Ishikawa (cell line): ENCODE measurements at regions not wholly inside any gene's neighbourhood (a gene's known extent, or its start where the extent isn't known, plus 50 kb on each side); places are given as distances from the start of the nearest gene placed in this dataset.
A peak's percentile ranks its signal among the peaks of the same experiment; 100 is the strongest.

Source experiments
- CEBPB ChIP-seq: IDR thresholded peaks from 2 replicates; pipeline ENCODE4 v1.6.1; 2012
- CREB1 ChIP-seq: IDR thresholded peaks from 2 replicates; pipeline ENCODE4 v1.6.1; 2012; ENCODE audit warnings: low read depth
- EGR1 ChIP-seq: IDR thresholded peaks from 2 replicates; pipeline ENCODE4 v1.6.1; 2012
- EP300 ChIP-seq: IDR thresholded peaks from 2 replicates; pipeline ENCODE4 v1.6.1; 2012; ENCODE audit warnings: borderline replicate concordance
- FOXM1 ChIP-seq: IDR thresholded peaks from 2 replicates; pipeline ENCODE4 v1.6.1; 2012; ENCODE audit warnings: low read depth, borderline replicate concordance
- NFIC ChIP-seq: IDR thresholded peaks from 2 replicates; pipeline ENCODE4 v1.6.1; 2012
- RAD21 ChIP-seq: IDR thresholded peaks from 2 replicates; pipeline ENCODE4 v1.6.1; 2012; ENCODE audit warnings: low read depth
- REST ChIP-seq: IDR thresholded peaks from 2 replicates; pipeline ENCODE4 v1.6.1; 2012; ENCODE audit warnings: low read depth, mild to moderate bottlenecking
- TAF1 ChIP-seq: IDR thresholded peaks from 2 replicates; pipeline ENCODE4 v1.6.1; 2012; ENCODE audit warnings: low read depth, mild to moderate bottlenecking
- TCF12 ChIP-seq: IDR thresholded peaks from 2 replicates; pipeline ENCODE4 v1.6.1; 2012; ENCODE audit warnings: low read depth
- TEAD4 ChIP-seq: IDR thresholded peaks from 2 replicates; pipeline ENCODE4 v1.6.1; 2012
- USF1 ChIP-seq: IDR thresholded peaks from 2 replicates; pipeline ENCODE4 v1.6.1; 2012
- YY1 ChIP-seq: IDR thresholded peaks from 2 replicates; pipeline ENCODE4 v1.6.1; 2012; ENCODE audit warnings: low read depth
- ZBTB7A ChIP-seq: IDR thresholded peaks from 2 replicates; pipeline ENCODE4 v1.6.1; 2012; ENCODE audit warnings: low read depth
- TF ChIP-seq, protein P1 (sequence below): IDR thresholded peaks from 2 replicates; pipeline ENCODE4 v1.6.1; 2012

DNA sequence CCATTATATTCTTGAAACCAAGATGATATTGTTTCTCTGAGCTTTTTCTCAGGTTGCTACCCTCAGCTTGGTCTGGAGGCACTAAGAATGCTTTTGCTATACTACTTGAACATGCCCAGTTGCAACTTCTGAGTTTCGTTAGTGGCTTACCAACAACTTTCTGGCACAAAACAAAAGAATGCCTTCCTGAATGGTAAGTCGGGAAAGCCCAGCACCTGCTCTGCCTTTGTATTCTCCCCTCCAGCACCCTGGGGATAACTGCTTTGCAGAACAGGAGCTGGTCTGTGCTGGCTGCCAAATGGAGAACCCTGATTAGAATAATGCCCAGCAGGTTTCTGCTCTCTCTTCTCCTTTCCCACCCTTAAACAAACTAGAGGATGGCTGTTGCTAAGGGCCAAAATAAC, 149.3 kb downstream of the TGFB2 start:
- TF ChIP-seq TCF12: peak; percentile 56; the same call in 1 of the 2 replicates
- TF ChIP-seq FOXM1: no peak
- no peak for TF ChIP-seq TEAD4
- TF ChIP-seq CREB1: no peak
- peak; percentile 34; the same call in 1 of the 2 replicates for TF ChIP-seq NFIC
- TF ChIP-seq REST: no peak

DNA sequence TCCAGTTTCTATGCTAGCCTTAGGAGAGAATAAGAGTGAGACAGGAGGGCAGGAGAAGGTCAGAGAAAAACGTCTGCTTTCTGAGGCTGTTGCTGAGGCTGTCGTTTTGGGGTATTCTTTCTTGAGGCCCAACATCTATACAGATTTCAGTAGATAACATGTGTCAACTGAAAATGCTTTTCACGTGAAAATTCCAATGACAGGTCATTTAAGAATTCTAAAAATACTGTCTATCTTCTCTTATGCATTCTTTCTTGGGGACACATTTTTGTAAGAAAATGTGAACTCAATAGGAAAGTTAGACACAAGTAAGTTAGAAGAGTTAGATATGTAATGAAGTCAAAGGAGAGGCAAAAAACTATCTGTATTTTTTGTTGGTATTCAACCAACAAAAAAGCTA, 150.8 kb downstream of the TGFB2 start:
- TF ChIP-seq FOXM1 (no peak), TEAD4 (no peak), TAF1 (no peak), YY1 (no peak), CEBPB (no peak), NFIC (no peak), REST (no peak), EP300 (no peak), USF1 (no peak), ZBTB7A (no peak), EGR1 (no peak), RAD21 (no peak), CREB1 (no peak), TCF12 (no peak)
- TF ChIP-seq, protein P1, sequence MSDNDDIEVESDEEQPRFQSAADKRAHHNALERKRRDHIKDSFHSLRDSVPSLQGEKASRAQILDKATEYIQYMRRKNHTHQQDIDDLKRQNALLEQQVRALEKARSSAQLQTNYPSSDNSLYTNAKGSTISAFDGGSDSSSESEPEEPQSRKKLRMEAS: no peak

DNA sequence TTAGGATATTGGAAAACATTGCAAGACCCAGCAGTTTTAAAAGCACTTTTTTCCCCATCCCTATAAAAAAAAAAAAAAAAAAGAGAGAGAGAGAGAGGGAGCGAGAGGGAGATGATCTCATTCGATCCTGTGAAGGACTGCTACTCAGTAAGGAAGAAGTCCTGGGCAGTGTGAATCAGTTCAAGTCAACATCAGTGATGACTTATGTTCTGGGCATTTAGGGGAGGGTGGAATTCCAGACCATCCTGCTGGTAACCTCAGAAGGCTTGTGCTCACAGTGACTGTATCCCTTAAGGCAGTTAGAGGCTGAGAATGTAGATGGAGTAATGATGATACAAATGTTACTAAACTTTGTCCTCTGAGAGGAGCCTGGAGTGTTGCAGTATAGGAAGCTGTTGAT, 151.4 kb downstream of the TGFB2 start:
- TF ChIP-seq CEBPB (0 out of 2 replicates have a peak, but pooled peaks have one; percentile 23), EP300 (peak; percentile 87), USF1 (no peak), RAD21 (peak; percentile 32; the same call in 1 of the 2 replicates), CREB1 (no peak), FOXM1 (peak; percentile 81; the same call in 1 of the 2 replicates), TCF12 (peak; percentile 86), TEAD4 (peak; percentile 92), NFIC (peak; percentile 55)
- TF ChIP-seq, protein P1: peak; percentile 26; the same call in 1 of the 2 replicates

DNA sequence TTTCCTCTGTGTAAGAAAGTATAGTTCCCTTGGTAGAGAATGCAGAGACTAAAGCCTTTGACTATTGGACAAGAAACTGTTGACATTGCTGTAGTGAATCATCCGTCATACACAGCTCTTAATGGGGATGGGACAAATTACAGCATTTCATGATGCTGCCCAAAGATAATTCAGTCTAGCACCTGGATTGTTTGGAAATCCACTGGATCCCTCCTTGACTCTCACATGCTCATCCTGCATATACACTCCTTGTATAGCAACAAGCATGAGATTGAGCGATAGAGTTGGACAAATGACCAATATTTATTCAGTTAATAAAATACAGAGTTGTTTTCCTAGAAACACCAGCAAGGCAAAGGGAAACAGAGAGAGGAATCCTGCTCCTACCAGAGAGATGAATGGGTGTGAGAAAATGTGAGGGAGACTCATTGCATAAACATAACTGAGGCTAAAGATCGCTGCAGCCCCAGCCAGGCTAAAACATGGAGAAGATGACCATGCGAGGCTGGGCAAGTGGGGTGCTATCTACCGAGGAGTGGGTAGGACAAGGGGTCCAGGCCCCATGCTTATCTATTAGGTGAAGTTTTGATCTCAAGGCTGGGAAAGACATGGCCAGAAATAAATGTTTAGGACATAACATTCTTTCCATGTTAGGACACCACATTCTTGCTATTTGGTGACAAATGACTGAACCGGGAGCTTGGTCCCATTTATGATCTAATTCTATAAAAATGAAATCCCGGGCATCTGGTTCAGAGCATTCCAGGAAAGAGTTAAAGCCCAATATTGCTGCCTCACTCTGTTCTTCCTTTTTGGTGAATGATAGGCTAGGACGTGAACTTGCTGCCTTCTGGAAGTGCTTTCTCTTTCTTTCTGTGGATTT, 153.2 kb downstream of the TGFB2 start:
- TF ChIP-seq EP300: peak; percentile 77; the same call in 1 of the 2 replicates
- TF ChIP-seq TEAD4: peak; percentile 82; the same call in 1 of the 2 replicates
- peak; percentile 51; the same call in 1 of the 2 replicates for TF ChIP-seq TCF12
- TF ChIP-seq EGR1: no peak
- no peak for TF ChIP-seq REST
- TF ChIP-seq FOXM1: peak; percentile 71
